GM21619 (cell line): ENCODE measurements at regions not wholly inside any gene's neighbourhood (a gene's known extent, or its start where the extent isn't known, plus 50 kb on each side); places are given as distances from the start of the nearest gene placed in this dataset.
"Not testable (repeated sequence)": the region's sequence is repeated elsewhere in the genome, so short reads cannot be mapped to it uniquely, and the experiment has no call there.

Experiments used
- ATAC-seq: cut with Tn5 transposase; IDR thresholded peaks from one replicate; pipeline ENCODE4 v1.9.1; 2021; ENCODE audit not compliant: unreplicated experiment

GRCh38 chr18:66895631-66896030 lies 291.7 kb upstream of the CDH19 start:
- ATAC-seq = no peak

GRCh38 chr18:66894851-66895250 lies 291.0 kb upstream of the CDH19 start:
- ATAC-seq = no peak

- ATAC-seq = not testable (repeated sequence)
These were observed 288.5 kb upstream of the CDH19 start for GRCh38 chr18:66892388-66892787.

- ATAC-seq = no peak
These were observed 271.1 kb upstream of the CDH19 start for GRCh38 chr18:66874812-66875474.

GRCh38 chr18:66874375-66874774 lies 270.5 kb upstream of the CDH19 start:
- no peak for ATAC-seq

GRCh38 chr18:66873899-66874298 lies 270.0 kb upstream of the CDH19 start:
- no peak for ATAC-seq

GRCh38 chr18:66872277-66872676 lies 268.4 kb upstream of the CDH19 start:
- no peak for ATAC-seq

- no peak for ATAC-seq
These were observed 263.8 kb upstream of the CDH19 start for GRCh38 chr18:66867653-66868052.

- not testable (repeated sequence) for ATAC-seq
These were observed 262.6 kb upstream of the CDH19 start for GRCh38 chr18:66866427-66866940.

GRCh38 chr18:66838340-66838987 lies 234.6 kb upstream of the CDH19 start:
- ATAC-seq = no peak

GRCh38 chr18:66833646-66834045 lies 229.8 kb upstream of the CDH19 start:
- ATAC-seq = no peak

GRCh38 chr18:66826211-66826610 lies 222.3 kb upstream of the CDH19 start:
- ATAC-seq = no peak

- ATAC-seq = no peak
These were observed 221.5 kb upstream of the CDH19 start for GRCh38 chr18:66825347-66825746.

- ATAC-seq = no peak
These were observed 215.3 kb upstream of the CDH19 start for GRCh38 chr18:66819235-66819634.

- no peak for ATAC-seq
These were observed 209.2 kb upstream of the CDH19 start for GRCh38 chr18:66813138-66813537.

- ATAC-seq = no peak
These were observed 191.2 kb upstream of the CDH19 start for GRCh38 chr18:66795051-66795450.

GRCh38 chr18:66792466-66792865 lies 188.6 kb upstream of the CDH19 start:
- ATAC-seq = no peak

- no peak for ATAC-seq
These were observed 176.7 kb upstream of the CDH19 start for GRCh38 chr18:66780609-66781008.

- no peak for ATAC-seq
These were observed 174.2 kb upstream of the CDH19 start for GRCh38 chr18:66778048-66778447.

GRCh38 chr18:66769375-66769774 lies 165.5 kb upstream of the CDH19 start:
- no peak for ATAC-seq

- ATAC-seq = no peak
These were observed 160.3 kb upstream of the CDH19 start for GRCh38 chr18:66764230-66764629.

GRCh38 chr18:66761166-66761565 lies 157.3 kb upstream of the CDH19 start:
- no peak for ATAC-seq

GRCh38 chr18:66760559-66760958 lies 156.7 kb upstream of the CDH19 start:
- ATAC-seq = no peak
